ENCODE measurements at regions not wholly inside any gene's neighbourhood (a gene's known extent, or its start where the extent isn't known, plus 50 kb on each side); places are given as distances from the start of the nearest gene placed in this dataset.

DNA sequence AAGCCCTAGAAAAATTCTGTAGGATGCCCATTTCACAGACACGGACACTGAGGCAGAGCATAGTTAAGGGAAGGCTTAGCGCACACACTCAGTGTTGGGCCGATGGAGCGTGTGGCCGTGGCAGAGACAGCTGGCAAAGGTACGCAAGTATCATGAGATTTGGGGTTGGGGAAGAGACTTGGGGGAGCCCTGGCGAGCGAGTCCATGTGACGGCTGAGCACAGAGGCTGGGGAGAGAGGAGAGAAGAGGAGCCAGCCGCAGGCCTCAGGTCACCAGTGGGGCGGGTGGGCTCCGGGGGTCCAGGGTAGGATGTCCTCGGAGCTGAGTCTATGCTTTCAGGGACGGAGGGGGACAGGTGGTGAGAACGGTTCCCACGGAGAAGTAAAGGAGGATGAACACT is 311.3 kb downstream of the CTTN start:
- TF ChIP-seq, protein P1, sequence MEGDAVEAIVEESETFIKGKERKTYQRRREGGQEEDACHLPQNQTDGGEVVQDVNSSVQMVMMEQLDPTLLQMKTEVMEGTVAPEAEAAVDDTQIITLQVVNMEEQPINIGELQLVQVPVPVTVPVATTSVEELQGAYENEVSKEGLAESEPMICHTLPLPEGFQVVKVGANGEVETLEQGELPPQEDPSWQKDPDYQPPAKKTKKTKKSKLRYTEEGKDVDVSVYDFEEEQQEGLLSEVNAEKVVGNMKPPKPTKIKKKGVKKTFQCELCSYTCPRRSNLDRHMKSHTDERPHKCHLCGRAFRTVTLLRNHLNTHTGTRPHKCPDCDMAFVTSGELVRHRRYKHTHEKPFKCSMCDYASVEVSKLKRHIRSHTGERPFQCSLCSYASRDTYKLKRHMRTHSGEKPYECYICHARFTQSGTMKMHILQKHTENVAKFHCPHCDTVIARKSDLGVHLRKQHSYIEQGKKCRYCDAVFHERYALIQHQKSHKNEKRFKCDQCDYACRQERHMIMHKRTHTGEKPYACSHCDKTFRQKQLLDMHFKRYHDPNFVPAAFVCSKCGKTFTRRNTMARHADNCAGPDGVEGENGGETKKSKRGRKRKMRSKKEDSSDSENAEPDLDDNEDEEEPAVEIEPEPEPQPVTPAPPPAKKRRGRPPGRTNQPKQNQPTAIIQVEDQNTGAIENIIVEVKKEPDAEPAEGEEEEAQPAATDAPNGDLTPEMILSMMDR (conservative IDR thresholded peaks at IDR 0.05) = no peak
- TF ChIP-seq EZH2 (IDR thresholded peaks at IDR 0.05; ENCODE audit: low read depth) = no peak
